Stimulated activated CD8-positive, alpha-beta memory T cell treated with anti-CD3 and anti-CD28 coated beads, Interleukin-15, amount 100 ng/mL, for 4 hours (primary cell): ENCODE measurements at regions not wholly inside any gene's neighbourhood (a gene's known extent, or its start where the extent isn't known, plus 50 kb on each side); places are given as distances from the start of the nearest gene placed in this dataset.

Experiments
- DNase-seq, 2 donors: peaks; one replicate each; pipeline ENCODE4 v3.0.0-alpha.2; 2020; ENCODE audit warnings: low read depth in 2 of 2

DNA sequence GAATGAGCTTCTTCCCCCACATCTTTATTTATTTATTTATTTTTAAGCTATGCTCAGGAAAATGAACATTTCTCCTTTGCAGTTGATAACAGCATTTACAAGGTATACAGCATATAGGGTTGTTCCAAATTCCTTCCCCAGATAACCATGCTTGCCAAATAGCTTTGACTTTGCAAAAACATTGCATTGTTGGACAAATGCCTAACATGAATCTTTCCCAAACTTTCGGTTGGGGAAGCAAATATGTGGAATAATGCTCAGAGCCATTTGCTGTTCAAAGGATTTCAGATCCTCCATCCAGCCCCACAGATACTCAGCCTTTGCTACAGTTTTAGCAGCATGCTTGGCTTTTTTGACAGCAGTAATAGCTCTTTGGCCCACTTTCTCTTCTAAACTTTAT, 127.2 kb upstream of the AGA start:
- no peak for DNase-seq

DNA sequence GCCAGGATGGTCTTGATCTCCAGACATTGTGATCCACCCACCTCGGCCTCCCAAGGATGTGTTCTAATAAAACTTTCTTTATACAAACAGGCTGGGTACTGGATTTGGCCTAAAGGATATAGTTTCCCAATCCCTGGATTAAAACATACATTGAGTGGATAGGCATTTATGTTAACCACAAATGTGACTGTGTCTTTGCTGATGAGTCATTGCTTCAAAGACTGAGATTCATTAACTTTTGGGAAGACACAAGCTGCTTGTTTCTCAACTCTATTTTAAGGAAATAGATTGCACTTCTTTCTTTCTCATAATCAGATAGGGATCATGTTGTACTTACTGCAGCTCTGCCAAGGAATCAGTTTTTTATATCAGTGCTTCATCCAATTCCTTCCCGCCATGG, 131.3 kb upstream of the AGA start:
- no peak for DNase-seq

DNA sequence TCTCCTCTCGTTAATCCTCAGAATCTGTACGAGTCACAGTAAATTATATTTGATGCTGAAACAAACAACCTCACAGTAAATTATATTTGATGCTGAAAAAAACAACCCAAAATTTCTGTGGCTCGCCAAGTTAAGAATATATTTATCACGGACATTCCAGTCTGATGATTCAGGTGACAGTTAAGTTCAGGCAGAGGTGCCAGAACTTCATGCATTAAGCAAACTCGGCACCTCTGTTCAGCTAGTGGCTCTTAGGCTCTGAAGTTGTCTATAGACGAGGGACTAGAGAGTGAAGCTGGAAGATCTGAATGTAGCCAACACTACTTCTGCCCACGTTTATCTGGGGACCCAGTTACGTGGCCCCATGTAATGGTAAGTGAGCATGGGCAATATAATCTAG, 132.2 kb upstream of the AGA start:
- no peak for DNase-seq

DNA sequence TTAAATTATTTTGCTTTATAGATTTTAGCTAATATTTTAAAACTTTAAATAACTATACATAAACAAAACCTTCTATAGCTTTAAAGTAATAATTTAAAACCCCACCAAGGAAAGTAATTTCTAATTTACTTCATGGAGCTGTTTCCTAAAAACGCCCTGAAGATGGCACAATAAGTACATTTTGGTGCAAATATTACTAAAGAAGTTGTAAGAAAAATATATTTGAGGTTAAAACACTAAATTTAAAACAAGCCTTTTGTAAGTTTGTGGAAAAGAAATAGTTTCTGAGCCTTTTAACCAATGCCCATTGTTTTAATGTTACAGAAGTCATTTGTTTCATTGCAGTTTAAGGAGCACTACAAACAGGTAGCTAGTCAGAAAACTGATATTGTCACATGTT, 137.4 kb upstream of the AGA start:
- no peak for DNase-seq

DNA sequence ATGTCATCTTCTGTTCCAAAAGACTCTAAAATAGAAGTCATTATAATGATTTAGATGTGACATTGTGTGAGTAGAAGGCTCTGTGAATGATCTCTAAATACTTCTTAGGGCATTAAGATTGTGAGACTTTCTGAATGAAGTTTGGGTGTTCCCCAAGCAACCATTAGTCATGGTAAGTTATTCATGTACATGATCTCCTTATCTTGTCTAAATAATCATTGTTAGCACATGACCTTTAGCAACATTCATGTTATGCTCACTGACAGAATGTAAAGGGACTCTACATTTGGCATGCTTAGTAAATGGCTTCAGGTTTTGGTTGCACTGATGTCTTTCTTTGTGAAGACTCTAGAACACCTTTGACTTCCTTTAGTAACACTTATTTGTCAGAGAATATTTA, 140.8 kb upstream of the AGA start:
- no peak for DNase-seq

DNA sequence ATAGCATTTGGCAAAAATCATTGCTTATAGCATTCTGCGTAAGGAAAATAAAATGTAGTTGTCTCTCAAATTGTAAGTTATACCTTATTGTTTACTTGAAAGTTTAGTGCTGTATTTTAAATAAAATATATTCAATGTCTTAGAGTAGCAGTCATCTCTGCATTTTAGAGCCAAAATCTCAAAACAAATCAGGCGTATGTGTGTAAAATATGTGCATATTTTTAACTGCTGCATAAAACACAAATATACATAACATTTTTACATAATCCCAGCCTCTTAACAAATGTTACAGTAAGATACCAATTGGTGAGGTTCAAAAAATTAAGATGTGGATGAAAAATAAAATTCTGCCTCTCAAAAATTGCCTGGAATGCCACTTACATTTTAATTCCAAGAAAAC, 145.8 kb upstream of the AGA start:
- DNase-seq = no peak

DNA sequence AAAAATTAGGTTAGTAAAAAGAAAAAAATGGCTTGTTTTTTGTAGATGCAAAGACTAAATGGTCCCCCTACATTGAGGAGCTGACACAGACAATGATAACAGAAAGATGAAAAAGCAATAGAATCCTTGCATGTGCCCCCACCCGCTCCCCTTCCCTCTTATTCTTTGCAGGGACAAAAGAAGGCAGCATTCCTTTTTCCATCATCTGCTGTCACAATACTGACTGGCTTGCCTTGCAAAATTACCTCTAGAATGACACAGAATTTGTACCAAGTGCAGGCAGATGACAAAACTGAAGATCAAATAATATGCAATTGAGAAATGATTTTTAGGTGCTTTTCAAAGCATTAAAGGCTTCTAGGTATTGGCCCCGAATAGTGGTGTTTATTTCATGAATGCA, 153.1 kb upstream of the AGA start:
- DNase-seq = no peak

DNA sequence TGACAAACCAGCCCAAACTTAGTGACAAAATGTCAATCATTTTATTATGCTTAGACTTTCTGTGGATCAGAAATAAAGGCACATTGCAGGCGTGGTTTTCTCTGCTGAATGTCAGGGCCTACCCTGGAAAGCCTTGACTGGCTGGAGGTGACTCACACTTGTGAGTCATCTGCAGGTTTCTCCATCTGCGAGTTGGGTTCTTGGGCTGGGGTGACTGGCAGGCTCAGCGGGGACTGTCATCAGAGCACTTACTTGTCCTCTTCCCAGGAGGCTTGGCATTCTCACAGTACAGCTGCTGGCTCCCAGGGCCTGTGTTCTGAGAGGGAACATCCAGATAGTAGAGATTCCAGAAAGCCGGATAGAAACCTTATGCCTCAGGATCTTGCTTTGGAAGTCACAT, 153.8 kb upstream of the AGA start:
- DNase-seq = no peak

DNA sequence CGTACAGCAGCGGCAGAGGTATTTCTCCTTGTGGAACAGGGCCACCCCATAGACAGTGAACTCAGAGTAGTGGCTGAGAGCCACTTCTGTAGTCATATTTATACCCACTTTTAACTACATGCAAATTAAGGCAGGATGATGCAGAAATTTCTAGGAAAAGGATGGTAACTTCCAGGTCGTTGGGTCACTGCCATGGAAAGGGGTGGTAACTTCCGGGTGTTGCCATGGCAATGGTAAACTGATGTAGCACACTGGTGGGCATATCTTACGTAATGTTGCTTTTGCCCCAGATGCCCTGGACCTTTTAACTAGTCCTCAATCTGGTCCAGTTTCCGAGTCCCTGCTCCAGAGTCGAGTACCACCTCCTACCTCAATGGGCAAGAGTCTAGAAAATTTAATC, 154.8 kb upstream of the AGA start:
- no peak for DNase-seq

DNA sequence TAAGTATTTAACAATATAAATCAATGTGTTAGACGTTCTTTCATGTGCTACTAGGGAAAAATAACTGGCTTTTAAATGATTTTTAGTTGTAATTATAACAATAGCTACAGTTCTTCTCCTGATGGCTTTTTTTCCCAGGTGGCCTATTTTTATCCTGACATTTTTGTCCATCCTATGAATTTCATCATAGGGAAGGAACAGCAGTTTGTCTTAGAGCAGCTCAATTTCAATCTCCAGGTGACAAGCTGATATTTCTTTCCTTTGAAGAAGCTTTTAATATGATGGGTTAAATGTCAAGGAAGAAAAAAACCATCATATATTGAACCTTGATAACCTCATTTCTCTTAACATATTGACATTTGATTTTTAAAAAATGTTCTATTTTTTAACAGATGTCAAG, 163.0 kb upstream of the AGA start:
- no peak for DNase-seq

DNA sequence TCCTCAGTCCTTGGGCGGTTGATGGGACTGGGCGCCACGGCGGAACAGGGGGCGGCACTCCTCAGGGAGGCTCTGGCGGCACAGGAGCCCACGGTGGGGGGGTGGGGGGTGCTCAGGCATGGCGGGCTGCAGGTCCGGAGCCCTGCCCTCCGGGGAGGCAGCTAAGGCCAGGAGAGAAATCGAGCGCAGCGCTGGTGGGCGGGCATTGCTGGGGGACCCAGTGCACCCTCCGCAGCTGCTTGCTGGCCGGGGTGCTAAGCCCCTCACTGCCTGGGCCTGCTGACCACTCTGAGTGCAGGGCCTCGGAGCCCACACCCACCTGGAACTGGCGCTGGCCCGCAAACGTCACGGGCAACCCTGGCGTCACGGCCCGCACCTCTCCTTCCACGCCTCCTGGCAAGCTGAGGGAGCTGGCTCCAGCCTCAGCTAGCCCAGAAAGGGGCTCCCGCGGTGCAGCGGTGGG, 164.9 kb upstream of the AGA start:
- DNase-seq = no peak

DNA sequence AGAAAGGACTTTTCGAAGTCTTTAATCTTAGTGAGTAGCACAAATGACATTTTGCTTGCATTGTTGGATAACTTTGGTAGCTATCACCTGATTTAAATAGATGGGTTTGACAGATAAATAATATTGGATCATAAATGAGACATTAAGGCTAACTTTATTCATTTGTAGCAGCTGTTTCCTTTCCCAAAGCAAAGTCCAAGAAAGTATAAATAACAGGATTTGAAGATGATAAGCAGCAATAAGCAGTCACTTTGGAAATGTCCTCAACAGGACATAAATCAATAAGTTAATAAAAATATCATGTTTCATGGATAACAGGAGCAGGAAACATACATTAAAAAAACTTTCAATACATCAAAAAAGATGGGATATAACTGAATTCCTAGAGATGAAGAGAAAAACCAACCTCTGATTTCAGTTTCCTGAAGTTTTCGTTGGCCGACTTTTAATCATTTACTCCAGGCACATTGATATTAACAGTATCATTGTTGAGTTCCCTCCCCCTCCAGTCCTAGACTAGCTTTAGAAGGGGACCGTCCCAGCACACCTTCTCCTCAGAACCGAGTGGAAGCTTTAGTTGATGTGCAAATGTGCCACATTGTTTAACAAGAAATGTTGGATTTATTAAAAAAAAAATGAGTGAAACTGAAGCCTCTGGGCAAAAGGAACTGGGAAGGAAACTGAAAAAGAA, 169.9 kb upstream of the AGA start:
- DNase-seq = no peak

DNA sequence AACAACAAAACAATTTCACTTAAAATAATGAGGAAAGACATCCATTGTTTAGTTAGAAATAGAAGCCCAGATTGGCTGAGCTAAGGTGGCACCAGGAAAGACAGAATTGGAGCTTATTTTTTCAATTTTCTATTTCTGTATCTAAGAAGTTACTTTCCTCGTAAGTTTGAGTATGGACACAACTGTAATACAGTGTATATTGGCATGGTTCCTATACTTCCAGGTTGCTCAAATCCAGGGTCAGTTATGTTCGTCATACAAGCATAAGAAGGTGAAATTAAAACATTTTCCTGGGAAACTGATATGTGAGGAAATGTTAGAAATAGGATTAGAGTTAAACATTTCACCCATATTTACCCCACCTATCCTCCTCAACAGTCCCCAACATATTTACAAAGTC, 170.4 kb upstream of the AGA start:
- no peak for DNase-seq

DNA sequence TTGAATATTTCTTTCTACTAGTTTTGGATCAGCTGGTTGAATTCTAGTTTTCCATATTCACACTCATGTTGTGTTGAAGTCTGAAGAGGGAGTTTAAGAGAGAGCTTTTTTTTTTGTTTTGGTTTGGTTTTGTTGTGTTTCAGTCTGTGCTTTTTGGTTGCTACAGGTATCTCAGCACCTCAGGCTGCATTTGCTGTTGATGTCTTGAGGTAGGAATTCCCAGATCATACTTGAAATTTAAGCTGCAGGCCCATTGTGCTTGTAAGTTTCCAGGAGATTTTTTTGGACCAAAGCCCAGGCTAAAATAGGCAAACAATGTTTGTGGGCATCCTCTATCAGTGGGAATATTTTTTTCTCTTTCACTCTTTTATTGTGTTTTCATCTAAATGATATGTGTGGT, 190.2 kb upstream of the AGA start:
- no peak for DNase-seq

DNA sequence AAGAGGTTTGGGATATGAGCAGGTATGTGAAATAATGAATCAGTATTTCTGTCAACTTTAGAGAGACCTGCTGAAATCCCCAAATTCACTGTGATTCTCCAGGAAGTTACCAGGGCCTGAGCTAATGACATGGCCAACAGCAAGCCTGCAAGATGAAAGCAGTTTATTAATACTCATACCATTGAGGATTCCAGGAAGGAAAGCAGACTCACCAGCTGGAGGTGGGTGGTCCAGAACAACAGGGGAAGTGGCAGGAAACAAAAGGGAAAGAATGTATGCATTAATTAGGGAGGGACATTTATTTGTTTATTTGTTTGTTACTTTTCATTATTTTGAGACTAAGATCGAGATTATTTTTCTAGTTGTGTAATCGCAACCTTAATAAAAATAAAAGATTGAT, 196.6 kb upstream of the AGA start:
- DNase-seq = no peak

DNA sequence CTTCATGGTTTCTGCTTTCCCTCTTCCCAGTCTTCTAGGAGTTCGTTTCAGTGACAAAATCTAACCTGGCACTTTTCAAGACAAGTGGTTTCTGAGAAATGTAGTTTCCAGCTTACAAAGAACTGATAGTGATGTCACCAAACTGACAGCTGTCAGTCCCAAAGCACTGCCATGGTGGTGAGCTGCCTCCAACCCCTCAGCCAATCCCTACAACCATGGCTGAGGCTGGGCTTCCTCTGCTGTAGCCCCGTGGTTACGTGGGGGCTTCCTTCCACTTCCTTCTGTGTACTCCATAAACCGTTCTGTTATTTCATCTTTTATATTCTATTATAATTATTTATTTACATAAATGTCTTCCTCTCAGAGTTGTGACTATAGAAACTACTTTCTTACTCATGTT, 198.6 kb upstream of the AGA start:
- no peak for DNase-seq

DNA sequence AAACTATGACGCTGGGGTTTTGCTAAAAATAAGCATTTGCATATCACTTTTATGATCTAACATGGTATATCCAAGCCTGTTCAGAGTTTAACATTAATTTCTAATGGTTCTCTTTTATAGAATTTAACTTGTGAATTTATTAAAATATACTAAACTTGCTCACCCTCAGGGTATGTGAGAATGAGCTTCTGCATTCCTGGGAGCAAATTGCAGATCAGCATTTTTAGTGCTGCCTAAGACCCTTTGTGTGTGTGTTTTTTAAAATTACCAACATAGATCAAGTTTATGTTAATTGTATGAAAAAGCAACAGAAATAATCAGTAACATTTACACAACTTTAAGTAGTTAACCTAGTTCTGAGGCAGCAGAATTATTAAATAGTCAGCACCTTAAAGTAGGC, 218.0 kb upstream of the AGA start:
- DNase-seq = no peak

DNA sequence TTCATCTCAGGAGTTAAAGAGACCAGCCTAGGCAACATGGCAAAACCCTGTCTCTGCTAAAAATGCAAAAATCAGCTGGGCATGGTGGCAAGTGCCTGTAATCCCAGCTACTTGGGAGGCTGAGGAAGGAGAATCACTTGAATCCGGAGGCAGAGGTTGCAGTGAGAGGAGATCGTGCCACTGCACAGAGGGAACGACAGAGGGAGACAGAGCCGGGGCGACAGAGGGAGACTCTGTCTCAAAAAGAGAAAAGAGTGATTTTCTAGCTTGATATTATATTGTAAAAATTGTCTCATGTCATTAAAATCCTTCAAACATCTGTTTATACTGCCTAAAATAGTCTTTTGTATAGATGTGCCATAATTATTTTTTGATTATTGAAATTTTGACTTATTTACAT, 225.4 kb upstream of the AGA start:
- no peak for DNase-seq

DNA sequence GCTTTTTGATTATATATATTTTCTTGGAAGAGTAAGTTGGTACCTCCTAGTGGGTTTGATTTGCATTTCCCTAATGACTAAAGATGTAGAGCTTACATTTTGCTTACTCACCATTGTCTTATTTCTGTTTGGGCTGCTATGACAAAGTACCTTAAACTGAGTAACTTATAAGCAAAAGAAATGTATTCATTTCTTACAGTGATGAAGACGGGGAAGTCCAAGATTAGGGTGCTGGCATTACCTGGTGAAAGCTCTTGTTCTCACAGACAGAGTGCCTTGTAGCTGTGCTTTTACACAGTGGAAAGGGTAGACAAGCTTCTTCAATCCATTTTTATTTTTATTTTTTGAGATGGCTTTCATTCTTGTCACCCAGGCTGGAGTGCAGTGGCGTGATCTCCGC, 229.2 kb upstream of the AGA start:
- no peak for DNase-seq

DNA sequence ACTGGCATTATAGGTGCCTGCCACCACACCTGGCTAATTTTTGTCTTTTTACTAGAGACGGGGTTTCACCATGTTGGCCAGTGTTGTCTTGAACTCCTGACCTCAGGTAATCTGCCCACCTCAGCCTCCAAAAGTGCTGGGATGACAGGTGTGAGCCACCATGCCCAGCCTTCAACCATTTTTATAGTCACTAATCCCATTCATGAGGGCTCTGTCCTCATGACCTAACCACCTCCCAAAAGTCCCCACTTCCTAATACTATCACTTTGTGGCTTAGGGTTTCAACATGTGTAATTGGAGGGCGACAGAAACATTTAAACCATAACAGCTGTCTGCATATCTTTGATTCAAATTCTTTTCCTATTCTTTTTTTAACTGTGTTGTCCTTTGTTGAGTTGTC, 229.6 kb upstream of the AGA start:
- DNase-seq = no peak

DNA sequence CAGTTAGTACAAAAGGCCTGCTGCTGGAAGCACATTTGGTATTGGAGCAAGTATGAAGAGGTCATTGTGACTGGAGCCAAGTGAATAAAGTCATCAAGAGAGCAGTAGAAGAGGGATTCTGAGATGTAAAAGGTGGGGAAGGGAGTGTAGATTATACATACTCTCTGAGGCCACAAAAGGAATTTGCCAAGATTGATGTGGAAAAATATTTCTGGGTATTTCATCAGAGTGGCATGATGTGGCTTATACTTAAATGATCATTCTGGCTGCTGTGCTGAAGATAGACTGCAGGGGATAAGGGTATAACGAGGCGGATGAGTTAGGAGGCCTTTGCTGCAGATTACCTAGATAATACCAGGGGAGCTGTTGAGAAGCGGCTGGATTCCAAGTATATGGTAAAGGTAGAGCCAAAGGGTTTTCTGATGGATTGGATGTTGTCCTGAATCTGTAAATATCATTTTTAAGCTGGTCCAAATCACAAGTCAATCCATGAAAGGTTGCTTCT, 231.8 kb upstream of the AGA start:
- DNase-seq = no peak

DNA sequence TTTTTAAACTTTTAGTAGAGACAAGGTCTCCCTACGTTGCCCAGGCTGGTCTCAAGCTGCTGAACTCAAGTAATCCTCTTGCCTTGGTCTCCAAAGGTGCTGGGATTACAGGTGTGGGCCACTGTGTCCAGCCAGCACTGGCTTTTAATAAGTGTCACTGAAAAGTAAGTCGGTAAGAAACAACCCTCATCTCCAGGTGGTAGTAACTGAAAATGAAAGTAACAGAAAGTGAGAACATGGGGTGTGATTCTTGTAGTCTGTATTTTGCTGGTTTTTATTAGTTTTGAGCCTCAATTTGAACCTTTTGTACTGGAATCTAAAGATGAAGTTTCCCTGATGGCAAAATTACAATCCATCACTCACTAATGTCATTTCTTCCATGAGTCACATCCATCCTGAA, 238.1 kb upstream of the AGA start:
- no peak for DNase-seq

DNA sequence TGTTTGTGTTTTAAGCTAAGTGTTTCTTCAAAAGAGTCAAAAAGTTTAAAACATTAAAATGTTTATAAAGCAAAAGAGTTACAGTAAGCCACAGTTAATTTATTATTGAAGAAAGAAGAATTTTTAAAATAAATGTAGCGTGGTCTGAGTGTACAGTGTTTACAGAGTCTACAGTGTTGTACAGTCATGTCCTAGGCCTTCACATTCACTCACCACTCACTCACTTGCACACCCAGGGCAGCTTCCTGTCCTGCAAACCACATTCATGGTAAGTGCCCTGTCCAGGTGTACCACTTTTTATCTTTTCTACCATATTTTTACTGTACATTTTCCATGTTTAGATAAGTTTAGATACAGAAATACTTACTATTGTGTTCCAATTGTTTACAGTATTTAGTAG, 239.7 kb upstream of the AGA start:
- no peak for DNase-seq

DNA sequence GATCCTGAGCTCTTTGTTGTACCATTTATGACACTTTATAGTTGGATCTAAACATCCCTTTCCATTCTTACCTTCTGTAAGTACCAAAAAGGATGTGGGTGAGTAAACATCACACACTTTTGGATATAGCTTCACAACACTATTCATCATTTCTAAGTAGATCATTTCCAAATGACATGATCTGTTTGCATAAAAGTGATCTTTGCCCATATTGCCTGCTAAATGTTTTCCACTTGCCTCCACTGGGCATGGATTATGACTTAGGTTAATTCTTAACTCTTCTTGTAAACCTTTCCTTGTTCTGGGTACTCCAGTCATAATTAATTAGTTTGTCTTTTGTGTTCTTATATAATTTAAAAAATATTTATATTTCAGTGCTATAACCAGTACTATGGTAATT, 244.9 kb upstream of the AGA start:
- no peak for DNase-seq
